ENCODE measurements at regions not wholly inside any gene's neighbourhood (a gene's known extent, or its start where the extent isn't known, plus 50 kb on each side); places are given as distances from the start of the nearest gene placed in this dataset.
"Not testable (repeated sequence)": the region's sequence is repeated elsewhere in the genome, so short reads cannot be mapped to it uniquely, and the experiment has no call there.

DNA sequence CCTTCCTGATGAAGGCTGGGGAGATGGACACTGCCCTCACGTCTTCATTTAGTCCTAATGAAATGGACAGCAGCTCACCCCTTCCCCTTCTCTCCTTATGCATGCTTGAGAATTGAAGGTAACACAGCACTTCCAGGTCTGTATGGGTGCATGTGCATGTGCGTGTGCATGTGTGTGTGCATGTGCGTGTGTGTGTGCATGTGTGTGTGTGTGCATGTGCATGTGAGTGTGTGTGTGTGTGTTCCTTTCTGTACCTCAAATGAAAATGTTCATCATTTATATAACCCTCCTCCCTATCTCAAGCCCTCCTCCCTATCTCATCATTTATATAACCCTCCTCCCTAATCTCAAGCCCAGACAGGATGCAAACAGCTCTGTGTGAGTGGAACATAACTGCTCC is 444.8 kb downstream of the MAT2B start:
- DNase-seq (ENCODE audit: low read depth) = no peak

DNA sequence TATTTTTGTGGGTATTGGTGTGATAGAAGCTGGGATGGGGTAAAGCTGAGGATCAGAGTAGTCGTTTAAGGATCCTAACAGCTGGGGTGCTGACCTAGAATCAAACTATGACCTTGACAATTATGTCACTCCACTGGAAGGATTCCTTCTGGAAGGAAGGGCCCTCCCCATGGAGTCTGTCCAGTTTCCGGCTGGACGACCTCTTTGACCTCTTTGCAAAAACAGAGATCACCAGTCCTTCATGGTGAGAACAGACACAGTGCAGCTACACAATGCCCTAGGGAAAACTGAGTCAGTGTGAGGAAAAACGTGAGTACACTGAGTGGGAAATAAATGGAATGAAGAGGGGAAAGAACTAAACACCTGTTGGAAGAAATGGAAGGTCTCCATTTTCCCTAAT is 445.6 kb downstream of the MAT2B start:
- DNase-seq (ENCODE audit: low read depth) = no peak

DNA sequence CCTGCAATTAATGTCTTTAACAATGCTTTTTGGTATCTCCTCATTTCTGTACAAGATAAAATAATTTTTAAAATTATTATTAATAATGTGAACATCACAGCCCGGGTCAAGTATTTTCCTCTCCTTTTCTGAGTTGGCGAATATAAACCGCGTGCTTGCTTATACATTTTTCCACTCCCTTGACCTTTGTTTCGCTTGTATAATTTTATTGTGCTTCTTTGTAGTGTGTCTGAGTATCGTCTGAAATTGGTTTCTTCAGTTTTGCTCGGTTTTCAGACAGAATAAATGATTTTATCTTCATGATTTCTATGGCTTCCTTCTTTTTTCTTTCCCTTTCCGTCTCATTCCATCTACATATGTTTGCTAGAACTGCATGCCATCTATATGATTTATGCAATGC is 448.5 kb downstream of the MAT2B start:
- DNase-seq (ENCODE audit: low read depth) = no peak

DNA sequence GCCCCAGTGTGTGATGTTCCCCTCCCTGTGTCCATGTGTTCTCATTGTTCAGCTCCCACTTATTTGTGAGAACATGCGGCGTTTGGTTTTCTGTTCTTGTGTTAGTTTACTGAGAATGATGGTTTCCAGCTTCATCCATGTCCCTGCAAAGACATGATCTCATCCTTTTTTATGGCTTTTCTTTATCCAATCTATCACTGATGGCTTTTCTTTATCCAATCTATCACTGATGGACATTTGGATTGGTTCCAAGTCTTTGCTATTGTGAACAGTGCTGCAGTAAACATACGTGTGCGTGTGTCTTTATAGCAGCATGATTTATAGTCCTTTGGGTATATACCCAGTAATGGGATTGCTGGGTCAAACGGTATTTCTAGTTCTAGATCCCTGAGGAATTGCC is 455.8 kb downstream of the MAT2B start:
- not testable (repeated sequence) for DNase-seq (ENCODE audit: low read depth)

DNA sequence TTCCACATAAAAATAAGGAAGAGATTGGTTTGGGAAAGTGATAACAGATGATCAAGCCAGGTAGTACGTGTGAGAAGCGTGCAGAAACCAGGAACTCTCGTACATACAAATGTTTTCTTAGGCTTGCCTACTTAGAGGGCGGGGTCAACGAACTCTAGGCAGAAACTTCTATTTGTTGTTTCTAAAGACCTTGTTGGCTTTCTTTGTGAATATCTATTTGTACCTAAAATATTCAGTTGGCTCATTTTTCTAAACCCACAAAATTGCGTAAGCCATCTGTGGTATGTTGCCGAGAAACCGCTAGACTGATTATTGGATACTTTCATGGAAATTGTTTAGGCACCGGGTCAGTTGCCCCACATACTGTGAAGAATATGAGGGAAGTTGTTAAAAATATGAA is 458.5 kb downstream of the MAT2B start:
- DNase-seq (ENCODE audit: low read depth) = no peak

DNA sequence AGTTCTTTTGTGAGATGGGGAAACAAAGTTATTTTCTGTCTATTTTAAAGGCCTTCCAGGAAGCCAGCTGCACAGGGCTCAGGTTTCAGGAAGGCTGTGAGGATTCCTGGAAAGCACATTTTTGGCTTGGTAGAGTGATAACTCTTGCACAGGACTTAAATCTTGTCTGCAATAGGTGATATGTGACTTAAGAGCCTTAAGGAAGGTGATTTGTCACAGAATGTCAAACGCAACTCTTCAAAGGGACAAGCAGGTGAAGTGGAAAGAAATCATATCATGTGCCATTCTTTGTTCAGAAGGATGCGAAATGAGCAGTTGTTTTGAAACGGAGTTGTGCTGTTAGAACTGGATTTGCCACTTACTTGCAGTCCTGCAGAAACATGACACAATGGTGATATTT is 459.3 kb downstream of the MAT2B start:
- no peak for DNase-seq (ENCODE audit: low read depth)

DNA sequence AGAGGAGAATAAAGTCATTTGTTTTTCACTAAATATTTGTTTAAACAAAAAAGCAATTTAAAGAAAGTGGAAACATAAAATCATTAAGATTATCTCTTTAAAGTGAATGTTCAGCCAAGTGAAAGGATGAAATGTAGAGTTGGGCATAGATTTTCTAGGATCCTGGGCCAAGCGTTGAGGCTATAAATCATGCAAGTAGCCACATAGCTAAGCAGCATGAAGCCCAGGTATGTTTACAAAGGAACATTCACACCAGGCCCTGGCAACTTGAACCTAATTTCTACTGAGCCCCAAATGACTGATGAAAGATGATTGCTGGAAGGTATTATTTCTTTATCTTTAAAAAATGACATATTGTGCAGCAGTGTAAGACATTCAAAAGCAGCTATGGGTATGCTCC is 461.8 kb downstream of the MAT2B start:
- no peak for DNase-seq (ENCODE audit: low read depth)

DNA sequence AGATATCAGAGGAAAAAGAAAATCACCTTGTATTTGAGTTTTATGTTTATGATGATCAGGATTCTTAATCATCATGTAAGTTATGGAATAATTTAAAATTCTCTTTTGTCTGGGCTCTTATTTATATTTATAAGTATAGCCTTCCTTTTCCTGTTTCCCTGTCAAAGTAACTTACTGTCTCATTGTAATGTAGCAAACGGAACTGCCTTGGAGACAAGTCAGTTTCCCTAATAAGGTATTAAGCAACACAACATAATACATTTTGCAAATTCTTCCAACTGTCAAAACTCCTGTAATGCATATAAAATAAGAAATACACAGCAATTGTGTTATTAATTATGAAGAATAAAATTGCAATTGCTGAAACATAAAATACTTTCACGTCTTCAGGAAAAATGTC is 463.2 kb downstream of the MAT2B start:
- DNase-seq (ENCODE audit: low read depth) = no peak

DNA sequence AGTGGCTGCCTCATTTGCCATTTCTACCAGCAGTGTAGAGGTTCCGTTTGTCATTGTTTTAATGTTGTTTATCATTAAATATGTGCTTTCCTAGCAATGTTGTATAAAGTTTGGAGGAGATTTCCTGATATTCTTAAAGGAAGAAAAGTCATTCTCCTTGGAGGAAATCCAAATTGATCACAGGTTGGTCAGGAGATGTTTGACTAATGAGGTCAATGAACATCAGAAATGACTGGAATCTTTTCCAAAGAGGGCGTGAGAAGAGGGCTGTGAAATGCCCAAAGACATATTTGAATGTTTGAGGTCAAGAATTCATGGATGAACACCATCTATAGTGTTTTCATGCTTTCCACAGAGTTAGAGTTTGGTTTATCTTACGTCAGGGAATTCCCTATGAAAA is 471.3 kb downstream of the MAT2B start:
- DNase-seq (ENCODE audit: low read depth) = no peak

DNA sequence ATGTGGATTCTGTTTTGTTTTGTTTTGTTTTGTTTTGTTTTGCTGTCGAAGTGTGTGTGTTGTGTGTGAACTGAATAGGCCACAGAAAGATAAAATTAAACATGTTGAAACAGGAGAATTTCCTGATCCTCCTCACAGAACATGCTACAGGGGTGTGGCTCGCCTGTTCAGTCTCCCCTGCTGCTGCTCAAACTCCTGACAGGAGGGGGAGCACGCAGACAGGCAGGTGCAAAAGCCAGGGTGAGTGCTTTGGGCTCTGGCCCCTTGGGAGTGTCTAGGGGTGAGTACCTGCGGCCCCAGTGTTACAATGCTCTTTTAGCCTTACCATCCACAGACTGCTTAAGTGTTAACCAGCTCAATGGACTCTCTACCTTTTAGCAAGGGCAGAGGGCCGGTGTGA is 473.5 kb downstream of the MAT2B start:
- no peak for DNase-seq (ENCODE audit: low read depth)

DNA sequence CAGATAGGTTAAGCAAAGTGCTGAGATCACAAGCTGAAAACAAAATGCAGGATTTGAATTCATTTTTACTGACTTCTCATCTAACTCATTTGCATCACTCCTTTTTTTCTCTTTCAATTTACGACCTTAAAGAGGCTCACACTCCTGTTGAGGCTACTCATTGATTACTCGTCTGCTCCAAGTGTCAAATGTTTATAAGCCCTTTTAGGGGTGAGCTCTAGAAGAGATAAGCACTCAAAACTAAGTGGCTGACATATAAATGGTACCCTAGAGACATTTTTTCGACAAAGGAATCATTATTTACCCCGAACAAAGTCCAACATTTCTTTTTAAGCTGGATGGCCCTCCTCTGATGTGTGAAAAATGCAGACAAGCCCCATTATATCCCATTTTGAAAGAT is 483.1 kb downstream of the MAT2B start:
- DNase-seq (ENCODE audit: low read depth) = no peak

DNA sequence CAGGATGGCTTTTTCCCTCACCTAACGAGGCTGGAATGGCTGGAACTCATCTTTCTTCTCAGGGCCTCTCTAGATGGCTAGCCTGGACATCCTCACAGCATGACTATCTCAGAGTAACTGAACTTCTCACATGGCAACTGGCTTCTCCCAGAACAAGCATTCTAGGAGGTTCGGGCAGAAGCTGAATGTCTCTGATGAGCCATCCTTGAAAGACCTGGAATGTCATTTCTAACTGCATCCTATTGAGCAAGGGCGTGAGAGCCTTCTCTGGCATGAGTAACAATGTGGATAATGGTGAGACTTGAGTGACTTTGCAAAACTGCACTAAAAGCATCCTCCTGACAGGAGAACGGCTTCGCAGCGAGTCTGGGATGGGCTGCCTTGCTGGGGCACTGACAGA is 487.7 kb downstream of the MAT2B start:
- no peak for DNase-seq (ENCODE audit: low read depth)

DNA sequence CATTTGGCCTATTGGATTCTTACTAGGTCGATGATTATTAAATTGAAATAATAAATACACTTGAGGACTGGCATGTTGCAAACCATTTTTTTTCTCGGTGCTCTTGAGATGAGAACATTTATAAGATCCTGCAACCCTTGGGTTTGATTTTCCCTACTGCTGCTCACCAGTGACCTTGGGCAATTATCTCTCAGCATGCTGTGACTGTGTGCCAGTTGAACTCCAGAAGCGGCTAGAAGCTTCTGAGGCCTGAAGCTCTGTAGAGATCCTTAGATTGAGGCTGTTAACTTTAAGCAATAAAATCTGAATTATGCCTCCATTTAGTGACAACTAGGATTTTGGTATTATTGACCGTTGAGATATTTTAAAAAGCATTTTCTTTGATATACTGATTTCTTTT is 489.8 kb downstream of the MAT2B start:
- no peak for DNase-seq (ENCODE audit: low read depth)

DNA sequence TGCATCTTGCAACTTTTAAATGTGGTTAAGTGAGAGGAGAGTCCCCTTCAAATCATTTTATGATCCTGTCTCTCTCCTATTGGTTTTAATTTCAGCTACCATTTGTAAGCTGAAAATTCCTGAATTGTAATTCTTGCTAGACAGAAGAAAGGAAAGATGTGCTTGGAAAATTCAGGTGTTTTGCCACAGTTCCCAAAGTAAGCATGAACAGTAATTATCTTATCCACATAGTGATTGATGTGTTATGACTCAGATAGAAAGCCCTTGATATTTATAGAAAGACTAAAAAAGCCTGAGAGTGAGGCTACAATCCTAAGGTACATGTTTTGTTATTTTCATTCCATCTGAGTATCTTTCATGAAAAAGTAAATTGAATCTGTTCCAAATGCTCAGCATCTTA is 492.5 kb downstream of the MAT2B start:
- no peak for DNase-seq (ENCODE audit: low read depth)

DNA sequence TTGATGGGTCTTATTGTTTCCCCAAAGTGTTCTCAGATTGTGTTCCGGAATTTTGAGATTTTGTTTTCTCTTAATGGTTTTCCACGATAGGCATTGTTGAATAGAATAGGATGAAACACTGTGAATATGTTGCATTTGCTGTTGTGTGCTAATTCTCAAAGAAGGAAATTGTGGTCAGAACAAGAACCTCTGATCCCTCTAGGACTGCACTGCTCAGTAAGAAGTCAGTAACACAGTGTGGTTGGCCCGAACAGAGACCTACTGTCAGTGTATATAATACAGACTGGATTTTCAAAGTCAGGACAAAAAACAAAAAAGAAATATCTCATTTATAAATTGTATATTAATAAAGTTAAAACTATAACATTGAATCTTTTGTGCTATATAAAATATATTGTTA is 494.8 kb downstream of the MAT2B start:
- DNase-seq (ENCODE audit: low read depth) = no peak

DNA sequence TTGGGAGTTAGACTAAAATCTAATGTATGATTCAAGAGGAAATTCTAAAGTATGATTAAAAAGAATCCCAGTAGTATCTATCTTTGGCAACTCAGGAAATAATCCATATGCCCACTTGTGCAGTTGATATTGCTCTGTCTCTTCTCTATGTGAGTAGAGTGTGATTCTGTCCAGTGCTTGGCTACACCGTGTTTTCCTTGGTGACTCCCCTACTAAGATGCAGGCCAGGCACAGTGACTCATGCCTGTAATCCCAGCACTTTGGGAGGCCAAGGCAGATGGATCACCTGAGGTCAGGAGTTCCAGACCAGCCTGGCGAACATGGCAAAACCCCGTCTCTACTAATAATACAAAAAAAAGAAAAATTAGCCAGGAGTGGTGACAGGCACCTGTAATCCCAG is 495.4 kb downstream of the MAT2B start:
- no peak for DNase-seq (ENCODE audit: low read depth)

DNA sequence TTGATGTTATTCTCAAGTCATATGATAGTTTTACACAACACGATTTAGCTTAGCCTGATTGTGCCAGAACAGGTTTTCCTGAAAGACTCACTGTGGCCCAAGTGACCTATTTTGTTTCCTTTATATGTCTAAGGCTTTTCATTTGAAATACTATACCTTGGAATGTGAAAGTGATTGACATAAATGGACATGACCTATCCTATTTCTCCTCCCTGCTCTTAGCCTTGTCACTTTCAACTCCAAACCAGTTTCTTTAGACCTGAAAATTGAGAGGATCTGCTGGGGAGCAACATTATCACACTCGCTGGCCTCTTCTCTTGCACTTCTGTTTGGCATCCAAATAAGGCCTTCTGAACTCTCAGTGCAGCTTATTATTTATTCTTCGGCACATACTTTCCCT is 496.8 kb downstream of the MAT2B start:
- DNase-seq (ENCODE audit: low read depth) = no peak

DNA sequence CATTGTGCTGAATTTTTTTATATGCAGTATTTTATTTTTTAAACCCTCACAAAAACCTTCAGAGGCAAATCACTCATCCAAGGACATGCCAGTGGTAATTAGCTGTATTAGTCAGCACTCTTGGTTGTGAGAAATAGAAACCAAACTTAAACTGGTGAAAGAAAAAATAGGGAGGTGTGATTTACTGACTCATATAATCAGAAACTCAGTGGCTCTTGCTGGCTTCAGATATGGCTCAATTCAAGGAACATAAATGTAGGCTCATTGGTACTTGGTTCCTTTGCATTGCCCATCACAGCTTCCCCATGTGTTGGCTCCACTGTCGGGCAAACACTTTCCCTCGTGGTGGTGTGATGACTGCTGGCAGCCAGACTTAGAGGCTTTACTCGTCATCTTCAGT is 497.2 kb downstream of the MAT2B start:
- no peak for DNase-seq (ENCODE audit: low read depth)

DNA sequence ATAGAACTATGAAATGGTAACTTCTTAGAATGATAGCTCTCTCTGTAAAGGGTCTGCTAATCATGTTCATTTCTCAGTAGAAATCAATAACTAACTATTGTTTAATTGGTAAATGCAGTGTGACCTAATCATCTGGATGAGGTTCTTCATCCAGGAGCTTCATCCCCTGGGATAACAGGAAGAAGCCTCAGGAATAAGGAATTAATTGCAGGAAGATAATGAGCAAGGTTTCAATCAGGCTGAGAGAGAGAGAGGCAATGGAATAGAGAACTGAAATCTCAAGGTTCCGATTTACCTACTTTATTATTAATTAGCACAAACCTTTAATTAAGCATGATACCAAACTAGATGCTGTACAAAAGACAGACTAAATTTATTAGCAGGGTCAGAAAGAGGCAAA is 499.7 kb downstream of the MAT2B start:
- DNase-seq (ENCODE audit: low read depth) = no peak

DNA sequence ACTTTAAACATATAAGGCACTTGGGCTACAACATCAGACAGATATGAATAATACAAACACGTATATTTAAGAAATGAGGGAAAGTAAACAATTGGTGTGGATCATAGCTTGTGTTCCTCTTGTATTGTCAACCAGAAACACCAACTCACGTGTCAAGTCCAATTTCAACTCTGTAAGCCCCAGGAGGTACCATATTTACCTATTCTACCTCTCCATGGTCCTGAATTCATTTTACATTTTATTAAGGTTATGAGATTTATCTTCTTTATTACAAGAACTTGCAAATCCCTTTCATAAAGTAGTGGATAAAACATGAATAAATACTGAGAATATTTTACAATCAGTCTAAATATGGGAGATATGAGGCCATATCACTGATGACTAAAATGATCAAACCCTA is 501.6 kb downstream of the MAT2B start:
- no peak for DNase-seq (ENCODE audit: low read depth)

DNA sequence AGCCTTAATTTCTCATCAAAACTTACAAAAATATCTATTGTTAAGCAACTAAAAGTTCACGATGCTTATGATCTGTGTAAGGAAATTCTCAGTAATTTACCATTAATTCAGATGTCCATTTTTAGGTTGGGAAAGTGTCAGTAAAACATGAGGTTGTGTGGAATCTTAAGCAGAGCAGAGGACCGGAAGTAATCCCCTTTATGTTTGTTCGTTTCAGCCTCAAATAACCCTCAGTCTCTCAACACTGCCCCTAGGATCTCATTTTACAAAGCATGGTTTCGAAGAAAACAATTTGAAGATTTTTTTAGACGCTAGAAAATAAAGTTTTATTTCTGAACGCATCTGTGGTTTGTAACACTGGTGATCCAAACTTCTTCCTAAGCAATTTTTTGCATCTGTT is 504.2 kb downstream of the MAT2B start:
- DNase-seq (ENCODE audit: low read depth) = no peak

DNA sequence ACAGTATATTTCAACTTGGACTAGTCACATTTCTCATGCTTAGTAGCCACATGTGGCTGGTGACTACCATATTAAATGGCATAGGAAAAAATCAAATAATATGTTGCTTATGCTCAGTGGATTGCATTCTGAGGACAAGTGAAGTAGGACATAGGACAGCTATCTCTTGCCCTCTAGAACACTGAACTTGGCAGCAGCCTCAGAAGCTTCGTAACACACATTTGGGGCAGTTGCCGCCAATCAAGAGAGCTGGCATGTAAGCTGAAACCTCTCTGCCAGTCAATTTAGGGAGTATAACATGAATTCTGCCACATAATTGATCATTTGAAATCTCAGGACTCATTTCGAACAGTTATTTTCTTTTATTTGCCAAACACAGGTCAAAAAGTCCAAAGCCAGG is 505.5 kb downstream of the MAT2B start:
- no peak for DNase-seq (ENCODE audit: low read depth)

DNA sequence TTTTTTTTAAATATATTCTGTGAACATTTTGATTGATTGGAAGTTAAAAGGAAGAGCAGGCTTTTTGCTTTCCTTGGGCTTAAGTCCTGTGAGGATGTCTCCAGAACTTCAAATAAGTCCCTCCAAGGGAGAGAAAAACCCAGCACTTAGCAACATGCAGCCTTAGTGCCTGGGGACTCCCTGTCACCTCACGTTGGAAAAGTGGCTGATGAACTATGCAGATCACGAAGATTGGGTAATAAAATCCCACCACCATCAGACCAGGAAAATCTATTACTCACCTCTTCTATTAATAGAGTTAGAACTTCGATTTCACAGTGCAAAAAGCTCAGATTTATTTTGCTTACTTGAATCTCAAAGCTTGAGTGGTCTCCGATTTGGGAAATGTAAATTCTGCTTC is 507.0 kb downstream of the MAT2B start:
- DNase-seq (ENCODE audit: low read depth) = no peak

DNA sequence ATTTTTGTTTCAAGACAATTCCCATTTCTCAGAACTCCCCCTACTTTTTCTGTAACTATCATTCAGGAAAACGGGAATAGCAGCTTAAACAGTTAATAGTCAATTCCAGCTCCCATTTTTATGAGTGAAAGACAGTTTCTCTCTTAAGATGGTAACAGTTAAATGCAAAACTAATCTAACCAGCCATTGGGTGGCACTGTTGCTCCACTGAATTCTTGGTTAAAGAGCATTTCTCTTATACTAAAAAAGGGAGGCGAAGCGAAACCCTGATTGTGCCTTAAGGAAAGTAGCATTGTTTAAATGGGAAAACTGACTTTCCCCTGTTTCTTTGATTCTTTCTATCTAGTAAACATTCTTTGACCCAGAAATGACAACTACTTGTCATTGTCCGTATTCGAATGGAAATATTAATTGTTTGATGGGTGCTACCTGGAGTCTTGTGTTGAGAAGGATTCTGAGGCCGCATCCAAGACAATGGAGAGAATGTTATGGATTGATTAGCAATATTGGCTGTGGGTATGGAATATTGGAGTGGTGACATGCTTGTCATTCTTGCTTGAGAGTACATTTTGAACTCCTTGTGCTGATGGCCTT is 507.8 kb downstream of the MAT2B start:
- no peak for DNase-seq (ENCODE audit: low read depth)

DNA sequence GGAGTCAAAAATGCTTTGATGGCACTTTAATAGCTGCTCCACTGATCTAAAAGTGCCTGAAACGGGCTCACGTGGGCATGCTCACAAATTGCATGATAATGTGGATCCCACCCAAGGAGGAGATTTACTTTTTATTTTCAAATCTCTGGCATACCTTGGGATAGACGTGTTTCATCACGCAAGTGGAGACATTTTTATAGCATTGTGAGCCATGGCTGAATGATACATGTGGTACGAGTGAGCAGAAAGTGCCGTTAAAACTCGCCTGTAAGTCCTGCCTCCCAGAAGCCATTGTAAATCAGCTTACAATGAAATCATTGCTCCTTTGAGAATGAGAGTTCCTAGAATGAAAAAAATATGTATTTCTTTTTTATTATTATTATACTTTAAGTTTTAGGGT is 514.7 kb downstream of the MAT2B start:
- DNase-seq (ENCODE audit: low read depth) = no peak
